ENCODE measurements at regions not wholly inside any gene's neighbourhood (a gene's known extent, or its start where the extent isn't known, plus 50 kb on each side); places are given as distances from the start of the nearest gene placed in this dataset.

DNA sequence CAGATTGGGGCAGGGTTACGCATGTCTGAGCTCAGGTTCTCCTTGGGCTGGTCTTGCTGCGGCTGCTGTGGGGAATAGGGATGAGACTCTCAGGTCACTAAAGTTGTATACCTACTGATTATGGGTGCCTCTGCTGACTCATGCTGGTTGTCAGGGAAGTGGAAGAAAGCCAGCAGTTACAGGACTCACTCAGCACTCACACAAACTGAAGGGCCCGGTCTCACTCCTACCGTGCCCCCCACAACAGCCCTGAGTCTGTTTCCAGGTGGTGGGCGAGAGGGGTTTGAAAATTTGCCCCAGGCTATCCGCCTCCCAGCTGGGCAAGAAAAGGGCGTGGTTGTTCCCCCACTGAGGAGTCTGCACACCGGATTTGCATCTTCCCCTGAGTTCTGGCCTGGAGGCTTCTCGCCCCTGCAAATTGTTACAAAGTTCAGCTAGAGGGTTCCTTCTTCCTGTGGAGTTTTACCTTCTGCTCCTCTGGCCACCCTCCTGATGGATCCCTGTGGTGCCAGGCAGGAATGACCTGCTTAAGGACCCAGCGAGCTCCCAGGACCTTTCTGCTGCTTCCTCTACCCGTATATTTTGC lies 659.2 kb downstream of the HDGFL1 start:
- DNase-seq (ENCODE audit: low spot score): no peak

DNA sequence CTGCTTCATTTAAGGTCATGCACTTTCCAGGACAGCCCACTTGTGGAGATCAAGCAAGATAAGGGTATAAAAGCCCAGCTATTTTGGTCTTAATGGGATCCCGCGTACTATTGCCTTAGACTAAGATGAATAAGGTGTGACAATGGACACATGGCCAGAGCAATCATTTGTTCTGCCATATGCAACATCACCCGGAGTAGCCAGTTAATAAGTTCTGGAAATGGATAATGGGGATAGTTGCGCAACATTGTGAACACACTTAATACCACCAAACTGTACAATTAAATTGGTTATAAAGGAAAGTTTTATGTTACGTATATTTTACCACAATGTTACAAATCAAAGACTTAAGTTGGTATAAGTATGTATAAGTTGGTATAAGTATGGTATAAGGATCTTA lies 674.5 kb downstream of the HDGFL1 start:
- no peak for DNase-seq (ENCODE audit: low spot score)

DNA sequence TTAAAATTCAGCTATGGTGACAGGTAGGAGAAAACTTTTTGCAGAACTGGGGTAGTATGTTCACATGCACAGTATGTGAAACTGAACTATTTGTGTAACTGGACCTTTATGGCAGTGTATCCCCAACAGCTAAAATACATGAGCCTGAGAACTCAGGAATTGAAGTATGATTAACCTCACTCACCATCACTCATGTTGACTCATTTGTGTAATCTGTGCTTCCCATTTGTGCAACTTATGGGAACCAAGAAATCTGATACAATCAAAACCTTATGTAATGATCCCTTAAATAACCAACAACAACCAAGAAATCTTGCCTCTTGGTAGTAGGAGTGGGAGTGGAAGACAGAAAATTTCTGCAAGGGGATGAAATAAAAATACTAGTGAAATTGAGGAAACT lies 674.9 kb downstream of the HDGFL1 start:
- DNase-seq (ENCODE audit: low spot score): no peak

DNA sequence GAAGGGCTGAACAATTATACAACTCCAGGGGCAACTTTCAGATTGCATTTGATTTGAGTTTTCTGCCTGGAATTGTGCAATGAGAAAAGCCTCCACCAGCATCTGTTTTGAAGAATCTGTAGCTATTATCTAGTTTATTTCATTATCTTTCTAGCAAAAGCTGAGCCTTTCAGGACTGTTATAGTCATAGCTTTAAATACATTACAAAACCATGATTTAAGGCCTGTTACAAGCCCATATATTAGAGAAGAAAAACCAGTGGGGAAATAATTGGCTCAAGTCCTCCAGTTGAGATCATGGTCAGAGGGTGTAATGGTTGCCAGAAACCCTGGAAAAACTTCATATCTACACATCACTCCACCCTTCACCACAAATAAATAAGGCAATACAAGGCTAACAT lies 676.2 kb downstream of the HDGFL1 start:
- DNase-seq (ENCODE audit: low spot score): no peak

DNA sequence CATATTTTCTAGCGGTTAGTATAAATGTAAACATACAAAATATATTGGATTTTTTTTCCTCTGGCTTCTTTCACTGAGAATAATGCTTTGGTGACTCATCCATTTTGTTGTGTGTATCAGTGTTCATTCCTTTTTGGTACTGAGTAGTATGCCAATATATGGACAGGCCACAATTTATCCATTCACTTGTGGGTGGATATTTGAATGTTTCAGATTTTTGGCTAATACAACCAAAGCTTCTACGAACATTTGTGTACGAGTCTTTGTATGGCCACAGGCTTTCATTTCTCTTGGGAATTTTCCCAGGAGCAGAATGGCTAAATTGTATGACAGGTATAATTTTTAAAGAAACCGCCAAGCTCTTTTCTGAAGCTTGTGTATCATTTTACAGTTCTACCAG lies 677.5 kb downstream of the HDGFL1 start:
- DNase-seq (ENCODE audit: low spot score): no peak

GRCh38 chr6:23250556-23250955 lies 681.2 kb downstream of the HDGFL1 start:
- DNase-seq (ENCODE audit: low spot score): no peak

GRCh38 chr6:23262864-23263263 lies 693.5 kb downstream of the HDGFL1 start:
- DNase-seq (ENCODE audit: low spot score): no peak

- no peak for DNase-seq (ENCODE audit: low spot score)
Measured at GRCh38 chr6:23265270-23265669, 695.9 kb downstream of the HDGFL1 start.

DNA sequence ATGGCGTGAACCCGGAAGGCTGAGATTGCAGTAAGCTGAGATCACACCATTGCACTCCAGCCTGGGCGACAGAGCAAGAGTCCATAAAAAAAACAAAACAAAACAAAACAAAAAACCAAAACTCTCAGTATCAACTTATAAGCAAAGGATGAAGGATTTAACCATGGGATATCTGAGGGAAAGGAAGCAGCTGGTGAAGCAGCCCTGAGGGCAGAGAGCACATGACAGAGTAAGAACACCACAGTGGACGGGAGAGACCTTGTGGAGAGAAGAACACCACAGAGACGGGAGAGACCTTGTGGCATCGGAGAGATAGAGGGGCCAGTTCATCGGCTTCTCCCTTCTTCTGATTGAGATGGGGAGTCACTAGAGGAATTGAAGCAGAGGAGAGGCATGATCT lies 697.2 kb downstream of the HDGFL1 start:
- DNase-seq (ENCODE audit: low spot score): no peak

- no peak for DNase-seq (ENCODE audit: low spot score)
Measured at GRCh38 chr6:23267651-23268050, 698.3 kb downstream of the HDGFL1 start.

GRCh38 chr6:23268348-23268747 lies 699.0 kb downstream of the HDGFL1 start:
- no peak for DNase-seq (ENCODE audit: low spot score)

DNA sequence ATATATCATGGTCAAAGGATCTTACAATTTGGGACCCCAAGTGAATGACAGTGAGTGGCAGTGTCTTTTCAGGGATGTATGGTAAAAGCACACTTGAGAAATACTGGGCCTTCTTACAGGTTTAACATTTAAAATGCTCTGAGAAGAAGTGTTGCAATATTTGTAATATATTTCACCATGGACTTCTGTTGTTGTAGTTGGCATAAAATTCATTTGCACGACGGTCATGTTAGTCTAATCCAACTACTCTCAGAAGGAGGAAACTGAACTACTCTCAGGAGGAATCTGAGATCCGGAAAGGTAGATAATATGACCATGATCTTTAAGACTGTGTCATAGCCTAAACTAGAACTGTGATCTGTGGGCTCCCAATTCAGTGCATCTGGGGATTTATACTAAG lies 700.1 kb downstream of the HDGFL1 start:
- DNase-seq (ENCODE audit: low spot score): no peak

GRCh38 chr6:23272536-23272935 lies 703.2 kb downstream of the HDGFL1 start:
- DNase-seq (ENCODE audit: low spot score): no peak

DNA sequence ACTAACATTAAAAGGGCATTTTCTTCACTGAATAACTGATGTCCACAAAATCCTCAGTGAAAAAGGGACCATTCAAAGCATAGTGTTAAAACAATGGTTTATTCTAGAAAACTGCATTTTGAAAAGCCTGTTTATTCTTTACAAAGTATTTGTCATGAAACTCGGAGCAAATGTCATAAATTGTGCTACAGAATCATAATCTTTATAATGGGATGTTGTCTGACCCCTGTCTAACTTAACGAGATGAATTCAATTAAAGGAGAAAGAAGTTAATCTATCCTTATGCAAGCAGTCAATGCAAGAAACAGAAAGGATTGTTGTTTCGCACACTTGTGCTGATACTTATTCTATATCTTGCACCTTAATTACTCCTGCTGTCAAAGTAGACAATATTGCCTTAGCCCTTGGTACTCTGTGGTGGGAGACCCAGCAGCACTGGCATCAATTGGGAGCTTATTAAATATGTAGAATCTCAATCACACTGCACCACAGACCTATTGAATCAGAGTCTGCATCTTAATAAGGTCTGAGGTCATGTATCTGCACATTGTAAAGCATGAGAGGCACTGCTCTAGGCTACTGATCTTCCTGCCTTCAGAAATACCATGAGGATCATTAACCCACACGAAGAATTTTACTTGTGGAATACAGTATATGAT lies 708.3 kb downstream of the HDGFL1 start:
- DNase-seq (ENCODE audit: low spot score): no peak

DNA sequence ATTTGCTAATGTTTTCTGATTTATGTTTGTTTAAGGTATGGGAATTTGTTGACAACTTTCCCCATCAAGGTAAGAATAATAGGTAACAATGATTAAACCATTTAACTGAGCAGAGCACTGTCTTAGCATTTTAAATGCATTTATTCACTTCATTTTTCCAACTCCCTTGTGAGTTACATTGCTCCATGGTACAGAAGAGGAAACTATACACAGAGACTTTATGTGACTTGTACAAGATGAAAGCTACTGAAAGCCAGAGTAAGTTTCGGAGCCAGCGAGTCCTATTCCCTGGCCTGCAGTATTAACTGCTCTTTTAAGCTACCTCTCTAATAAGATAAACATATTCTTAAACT lies 708.8 kb downstream of the HDGFL1 start:
- DNase-seq (ENCODE audit: low spot score): no peak

DNA sequence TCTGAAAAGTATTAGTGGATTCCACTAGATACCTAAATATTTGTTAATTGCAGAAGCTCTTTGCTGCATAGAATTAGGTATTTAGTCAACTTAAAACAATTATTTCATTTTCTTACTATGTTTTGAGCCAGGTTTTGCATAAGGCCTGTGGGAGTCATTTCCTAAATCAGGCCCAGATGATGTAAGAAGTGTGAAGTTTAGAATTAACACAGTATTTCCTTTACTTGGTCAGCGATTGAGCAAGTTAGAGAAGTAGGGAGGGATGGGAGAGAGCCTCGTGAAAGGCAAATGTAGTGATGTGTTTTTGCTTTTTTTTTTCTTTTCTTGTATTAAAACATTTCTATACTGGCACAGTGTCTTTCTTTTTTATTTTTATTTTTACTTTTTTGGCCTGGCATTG lies 711.1 kb downstream of the HDGFL1 start:
- no peak for DNase-seq (ENCODE audit: low spot score)

- DNase-seq (ENCODE audit: low spot score): no peak
Measured at GRCh38 chr6:23282252-23283021, 713.1 kb downstream of the HDGFL1 start.

DNA sequence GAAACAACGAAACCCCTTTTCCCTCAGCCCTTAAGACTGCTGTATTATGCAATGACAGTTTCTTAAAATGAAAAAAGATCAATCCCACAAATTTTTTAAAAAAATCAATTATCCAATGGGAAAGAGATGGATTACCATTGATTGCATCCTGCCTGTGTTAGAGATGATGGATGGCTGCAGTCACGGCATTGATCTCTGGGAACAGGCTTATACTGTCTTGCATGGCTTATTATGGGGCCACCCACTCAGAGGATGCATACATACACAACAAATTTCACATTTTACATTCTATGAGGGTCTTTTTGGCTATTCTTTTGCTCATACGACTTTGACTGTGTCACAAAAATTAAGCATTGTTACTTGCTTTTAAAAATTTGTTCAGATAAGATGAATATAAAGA lies 724.3 kb downstream of the HDGFL1 start:
- no peak for DNase-seq (ENCODE audit: low spot score)

DNA sequence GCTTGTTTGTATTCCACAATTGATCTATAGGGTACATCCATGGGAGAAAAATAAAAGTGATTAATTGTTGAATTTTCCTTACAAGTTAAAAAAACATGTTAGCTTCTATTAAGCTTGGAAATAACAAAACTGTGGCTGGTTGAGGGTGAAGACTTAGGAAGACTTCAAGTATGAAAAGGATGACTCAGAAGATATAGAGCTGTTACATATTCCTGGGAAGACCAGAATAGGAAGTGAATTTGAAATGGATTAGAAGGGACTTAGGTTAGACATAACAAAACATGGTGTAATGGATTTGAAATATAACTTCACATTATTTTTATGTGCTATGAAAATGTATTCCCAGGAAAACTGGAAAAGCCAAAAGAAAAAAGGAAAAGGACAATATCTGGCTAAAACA lies 732.2 kb downstream of the HDGFL1 start:
- DNase-seq (ENCODE audit: low spot score): no peak

DNA sequence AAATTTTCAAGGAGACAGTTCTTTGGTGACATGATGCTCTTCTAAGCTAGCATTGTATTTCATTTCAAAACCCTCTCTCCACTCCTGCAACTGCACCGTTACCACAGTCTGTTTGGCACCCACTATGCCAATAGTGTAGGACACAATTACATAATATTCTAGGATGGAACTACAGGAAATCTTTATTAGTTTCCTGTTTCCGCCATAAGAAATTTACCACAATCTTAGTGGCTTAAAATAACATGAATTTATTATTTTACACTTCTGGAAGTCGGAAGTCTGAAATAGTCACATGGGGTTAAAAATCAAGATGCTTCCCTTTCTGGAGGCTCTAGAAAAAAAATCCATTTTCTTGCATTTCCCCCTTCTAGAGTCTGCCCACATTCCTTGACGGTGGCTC lies 733.1 kb downstream of the HDGFL1 start:
- no peak for DNase-seq (ENCODE audit: low spot score)

- DNase-seq (ENCODE audit: low spot score): no peak
Measured at GRCh38 chr6:23305325-23305943, 736.1 kb downstream of the HDGFL1 start.

DNA sequence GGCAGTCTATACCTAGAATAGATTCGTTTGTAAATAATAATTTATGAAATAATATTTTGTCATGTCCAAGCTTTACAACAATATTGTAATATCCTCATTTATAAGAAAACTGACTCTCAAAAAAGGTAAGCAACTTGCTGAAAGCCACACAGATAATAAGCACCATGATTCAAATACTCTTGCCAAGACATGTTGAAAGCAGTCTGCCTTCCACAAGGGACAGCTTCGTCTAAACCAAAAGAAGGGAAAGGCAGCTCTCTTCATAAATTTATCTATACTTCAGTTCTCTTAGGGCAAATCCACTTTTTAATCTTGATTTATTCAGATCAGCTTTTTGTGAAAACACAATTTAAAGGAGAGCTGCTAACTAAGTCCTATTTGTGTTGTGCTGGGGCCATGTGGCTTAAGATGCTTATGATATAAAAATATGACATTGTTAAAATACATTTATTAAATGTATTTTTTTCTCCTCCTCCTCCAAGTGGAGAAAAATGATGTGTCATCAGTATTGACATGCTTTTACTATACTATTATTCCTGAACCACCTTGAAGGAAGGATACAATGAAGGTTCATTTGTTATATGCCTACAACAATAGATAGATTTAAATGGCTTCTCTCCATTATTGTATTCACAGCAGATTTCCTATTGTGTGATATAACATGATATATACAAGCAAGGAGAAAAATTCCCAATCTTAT lies 737.0 kb downstream of the HDGFL1 start:
- no peak for DNase-seq (ENCODE audit: low spot score)

DNA sequence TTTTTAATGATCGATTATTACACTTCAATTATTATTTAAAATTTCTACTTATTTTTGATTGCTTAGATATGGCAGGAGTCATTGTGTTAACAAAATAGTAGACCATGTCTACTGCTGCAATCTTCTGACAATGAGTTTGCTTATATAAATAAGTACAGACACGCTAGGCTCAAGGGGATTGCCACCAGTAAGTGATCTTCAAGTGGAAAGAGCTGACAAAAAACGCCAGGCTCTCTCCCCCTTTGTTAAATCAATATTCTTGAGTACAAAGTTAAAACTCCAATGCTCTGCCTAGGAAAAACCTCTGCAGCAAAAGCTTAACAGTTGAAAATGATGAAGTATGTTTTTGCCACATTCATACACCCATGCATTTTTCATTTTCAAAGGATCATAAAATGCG lies 738.1 kb downstream of the HDGFL1 start:
- no peak for DNase-seq (ENCODE audit: low spot score)
